AG09309 (cell line): ENCODE measurements at regions not wholly inside any gene's neighbourhood (a gene's known extent, or its start where the extent isn't known, plus 50 kb on each side); places are given as distances from the start of the nearest gene placed in this dataset.
A peak's percentile ranks its signal among the peaks of the same experiment; 100 is the strongest.

Experiments
- DNase-seq: peaks from one replicate; pipeline ENCODE4 v3.0.0-alpha.2; 2010; ENCODE audit warnings: low read depth
- H3K4me3 ChIP-seq: 2 replicates; pipeline ENCODE4 v1.5.1; 2011; ENCODE audit warnings: mild to moderate bottlenecking, low read depth, low read length, moderate library complexity; ENCODE audit not compliant: control insufficient read depth
- TF ChIP-seq, protein P1 (sequence below): IDR thresholded peaks from 2 replicates; pipeline ENCODE4 v1.5.1; 2011; ENCODE audit warnings: mild to moderate bottlenecking, low read depth, low read length, inconsistent platforms; ENCODE audit not compliant: insufficient read depth, control insufficient read depth; ENCODE audit errors: missing control alignments

DNA sequence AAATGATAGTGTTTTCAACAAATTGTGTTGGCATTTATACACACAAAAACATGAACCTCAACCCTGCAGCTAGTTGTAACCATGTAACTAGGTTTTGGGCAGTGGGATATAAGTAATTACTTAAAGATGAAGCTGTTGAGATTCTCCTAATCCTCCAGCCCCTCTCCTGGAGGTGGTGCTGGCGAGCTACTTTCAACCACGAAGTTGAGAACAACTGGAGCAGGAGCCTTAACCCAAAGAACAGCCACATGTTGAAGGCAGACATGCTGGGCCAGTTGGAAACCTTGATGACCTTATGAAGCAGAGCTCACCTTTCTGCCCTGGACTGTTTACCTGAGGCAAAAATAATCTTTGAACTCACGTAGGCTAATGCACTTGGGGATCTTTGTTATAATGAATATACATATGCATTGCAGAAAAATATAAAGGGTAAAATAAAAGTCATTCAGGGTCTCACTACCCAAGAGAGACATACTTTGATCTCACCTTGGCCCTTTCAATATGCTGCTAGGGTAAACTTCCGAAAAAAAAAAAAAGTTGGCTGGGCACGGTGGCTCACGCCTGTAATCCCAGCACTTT lies 89.6 kb upstream of the NPAS2 start:
- TF ChIP-seq, protein P1, sequence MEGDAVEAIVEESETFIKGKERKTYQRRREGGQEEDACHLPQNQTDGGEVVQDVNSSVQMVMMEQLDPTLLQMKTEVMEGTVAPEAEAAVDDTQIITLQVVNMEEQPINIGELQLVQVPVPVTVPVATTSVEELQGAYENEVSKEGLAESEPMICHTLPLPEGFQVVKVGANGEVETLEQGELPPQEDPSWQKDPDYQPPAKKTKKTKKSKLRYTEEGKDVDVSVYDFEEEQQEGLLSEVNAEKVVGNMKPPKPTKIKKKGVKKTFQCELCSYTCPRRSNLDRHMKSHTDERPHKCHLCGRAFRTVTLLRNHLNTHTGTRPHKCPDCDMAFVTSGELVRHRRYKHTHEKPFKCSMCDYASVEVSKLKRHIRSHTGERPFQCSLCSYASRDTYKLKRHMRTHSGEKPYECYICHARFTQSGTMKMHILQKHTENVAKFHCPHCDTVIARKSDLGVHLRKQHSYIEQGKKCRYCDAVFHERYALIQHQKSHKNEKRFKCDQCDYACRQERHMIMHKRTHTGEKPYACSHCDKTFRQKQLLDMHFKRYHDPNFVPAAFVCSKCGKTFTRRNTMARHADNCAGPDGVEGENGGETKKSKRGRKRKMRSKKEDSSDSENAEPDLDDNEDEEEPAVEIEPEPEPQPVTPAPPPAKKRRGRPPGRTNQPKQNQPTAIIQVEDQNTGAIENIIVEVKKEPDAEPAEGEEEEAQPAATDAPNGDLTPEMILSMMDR = peak; percentile 89
- H3K4me3 ChIP-seq = no peak overlapping the region
- no peak for DNase-seq

DNA sequence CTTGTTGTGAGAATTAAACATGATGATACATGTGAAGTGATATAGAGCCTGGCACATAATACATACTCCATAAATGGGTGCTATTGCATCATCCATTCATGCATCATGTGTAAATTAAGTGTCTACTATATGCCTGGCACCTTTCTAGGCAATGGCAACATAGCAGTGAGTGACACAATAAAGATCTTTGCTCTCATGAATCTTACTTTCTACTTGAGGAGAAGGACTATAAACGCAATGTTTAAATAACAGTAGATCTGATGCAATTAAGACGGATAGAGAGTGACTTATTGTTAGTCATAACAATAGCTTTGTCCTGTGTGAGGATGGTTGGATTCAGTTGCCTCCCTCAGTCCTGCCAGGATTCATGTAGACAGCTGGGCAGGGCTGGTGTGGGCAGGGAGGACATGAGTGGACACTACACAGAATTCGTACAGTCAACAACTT lies 88.4 kb upstream of the NPAS2 start:
- H3K4me3 ChIP-seq = no peak overlapping the region
- TF ChIP-seq, protein P1 = no peak
- peak; percentile 73 for DNase-seq

DNA sequence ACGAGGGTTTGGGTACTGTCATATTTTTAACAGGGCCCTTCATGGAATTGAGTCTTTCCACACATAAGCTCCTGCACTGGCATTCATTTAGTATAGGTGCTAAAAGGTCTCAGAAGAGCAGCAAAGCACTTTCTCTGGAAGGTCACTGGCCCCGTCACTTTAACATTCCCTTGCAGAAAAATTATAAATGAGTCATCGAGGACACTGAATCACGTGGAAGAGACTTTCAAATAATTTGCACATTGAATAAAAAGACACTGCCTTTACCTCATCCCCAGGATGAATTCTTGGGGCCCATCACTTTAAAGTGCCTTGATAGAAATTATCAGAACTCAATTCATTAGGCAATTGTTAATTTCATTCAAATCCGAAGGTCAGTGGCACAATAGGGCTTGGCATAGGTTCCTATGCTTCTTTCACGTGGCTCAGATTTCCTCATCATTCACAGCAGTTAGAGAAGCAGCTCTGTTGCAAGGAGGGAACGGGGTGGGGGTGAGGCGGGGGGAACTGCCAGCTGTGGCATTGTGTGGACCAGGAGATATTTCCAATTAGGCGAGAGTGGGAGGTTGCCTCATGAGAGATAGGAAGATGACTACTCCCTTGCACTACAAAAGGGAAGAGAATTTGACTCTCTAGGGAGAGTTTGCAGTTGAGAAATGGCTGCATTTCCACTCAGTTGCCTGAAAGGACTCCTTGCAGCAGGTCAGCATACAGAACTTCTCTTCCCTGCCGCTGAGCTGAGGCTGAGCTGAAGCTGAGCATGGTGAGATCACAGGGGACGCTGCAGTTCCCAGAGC lies 86.3 kb upstream of the NPAS2 start:
- peak; percentile 76 for DNase-seq
- TF ChIP-seq, protein P1 = no peak
- no peak overlapping the region for H3K4me3 ChIP-seq

DNA sequence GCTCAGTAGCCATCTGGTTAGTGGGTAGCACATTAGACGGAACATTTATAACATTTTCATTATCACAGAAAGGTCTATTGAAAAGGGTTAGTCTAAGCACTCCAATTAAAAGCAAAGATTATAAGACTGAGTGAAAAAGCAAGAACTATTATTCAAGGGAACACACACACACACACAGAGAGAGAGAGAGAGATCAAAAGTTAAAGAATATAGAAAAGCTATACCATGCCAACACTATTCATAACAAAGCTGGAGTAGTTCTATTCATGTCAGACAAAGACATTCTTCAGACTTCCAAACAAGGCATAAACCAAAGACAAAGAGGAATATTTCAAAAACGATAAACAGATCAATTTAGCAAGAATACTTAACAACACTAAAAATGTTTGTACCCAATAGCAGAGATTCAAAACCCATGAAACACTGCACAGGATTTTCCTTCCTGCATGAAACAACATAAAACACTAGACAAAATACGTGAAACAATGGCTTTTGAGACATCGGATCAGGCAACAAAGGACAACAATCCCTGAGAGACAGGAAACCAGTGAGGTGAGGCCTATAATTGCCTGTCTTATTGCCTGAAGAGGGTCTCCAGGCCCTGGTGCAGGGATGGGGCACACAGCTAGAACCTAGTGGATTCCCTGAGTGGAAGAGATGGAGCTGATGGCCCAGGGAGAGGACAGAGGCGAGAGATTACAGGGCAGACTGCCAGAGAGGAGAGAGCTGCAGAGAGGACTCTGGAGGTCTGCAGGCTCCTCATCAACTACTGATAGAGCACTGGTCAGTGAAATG lies 83.6 kb upstream of the NPAS2 start:
- H3K4me3 ChIP-seq = no peak overlapping the region
- TF ChIP-seq, protein P1 = no peak
- no peak for DNase-seq

DNA sequence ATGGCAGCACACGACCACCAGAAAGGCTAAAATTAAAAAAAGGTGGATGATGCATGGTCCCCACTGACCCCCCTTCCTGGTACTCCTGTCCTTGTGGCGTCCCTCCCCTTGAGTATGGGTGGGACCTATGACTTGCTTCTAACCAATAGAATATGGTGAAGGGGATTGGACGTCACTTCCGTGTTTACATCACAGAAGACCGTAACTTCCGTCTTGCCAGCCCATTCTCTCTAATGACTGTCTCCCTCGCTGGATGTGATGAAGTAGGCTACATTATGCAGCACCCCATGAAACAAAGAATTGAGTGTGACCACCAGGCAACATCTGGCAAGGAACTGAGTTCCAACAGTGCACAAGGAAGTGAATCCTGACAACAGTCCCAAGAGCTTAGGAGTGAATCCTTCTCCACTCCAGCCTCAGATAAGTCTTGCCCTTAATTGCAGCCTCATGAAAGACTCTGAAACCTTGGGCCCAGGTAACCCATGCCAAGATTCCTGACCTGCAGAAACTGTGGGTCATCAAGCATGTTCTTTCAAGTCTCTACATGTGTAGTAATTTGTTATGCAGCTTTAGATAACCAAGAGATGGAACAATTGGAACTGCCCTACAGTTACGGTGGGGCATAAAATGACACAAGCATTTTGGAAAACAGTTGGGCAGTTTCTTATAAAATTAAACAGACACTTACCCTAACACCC lies 80.1 kb upstream of the NPAS2 start:
- TF ChIP-seq, protein P1 = no peak
- H3K4me3 ChIP-seq = no peak overlapping the region
- no peak for DNase-seq

DNA sequence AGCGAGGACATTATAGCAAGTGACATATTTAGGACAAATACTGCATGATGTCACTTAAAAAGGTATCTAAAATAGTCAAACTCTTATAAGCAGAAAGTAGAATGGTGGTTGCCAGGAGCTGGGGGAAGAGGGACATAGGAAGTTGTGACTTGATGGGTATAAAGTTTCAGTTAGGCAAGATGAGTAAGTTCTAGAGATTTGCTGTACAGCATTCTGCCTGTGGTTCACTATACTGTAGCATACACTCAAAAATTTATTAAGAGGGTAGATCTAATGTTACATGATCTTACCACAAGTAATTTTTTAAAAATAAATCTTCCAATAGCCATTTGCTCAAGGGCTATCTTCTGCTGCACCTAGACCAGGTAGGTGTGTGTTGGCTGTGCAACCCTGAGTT lies 78.1 kb upstream of the NPAS2 start:
- DNase-seq = no peak
- TF ChIP-seq, protein P1 = no peak
- H3K4me3 ChIP-seq = no peak overlapping the region
